Activated CD4-positive, alpha-beta T cell treated with anti-CD3 and anti-CD28 coated beads, Interleukin-2, amount 50 U/mL, for 16 hours (primary cell): ENCODE measurements at regions not wholly inside any gene's neighbourhood (a gene's known extent, or its start where the extent isn't known, plus 50 kb on each side); places are given as distances from the start of the nearest gene placed in this dataset.
"Not testable (repeated sequence)": the region's sequence is repeated elsewhere in the genome, so short reads cannot be mapped to it uniquely, and the experiment has no call there.

Source experiments
- DNase-seq: peaks from one replicate; pipeline ENCODE4 v3.0.0-alpha.2; 2020

- DNase-seq: no peak
These were observed 52.3 kb upstream of the FAT4 start for GRCh38 chr4:125262502-125262901.

- no peak for DNase-seq
These were observed 52.7 kb upstream of the FAT4 start for GRCh38 chr4:125262079-125262478.

GRCh38 chr4:125254106-125254505 is 60.6 kb upstream of the FAT4 start:
- no peak for DNase-seq

- DNase-seq: no peak
These were observed 69.8 kb upstream of the FAT4 start for GRCh38 chr4:125244848-125245450.

- DNase-seq: no peak
These were observed 70.9 kb upstream of the FAT4 start for GRCh38 chr4:125243789-125244397.

- no peak for DNase-seq
These were observed 78.8 kb upstream of the FAT4 start for GRCh38 chr4:125235971-125236370.

GRCh38 chr4:125231661-125232060 is 83.1 kb upstream of the FAT4 start:
- no peak for DNase-seq

GRCh38 chr4:125229596-125230058 is 85.1 kb upstream of the FAT4 start:
- DNase-seq: no peak

GRCh38 chr4:125225806-125226205 is 88.9 kb upstream of the FAT4 start:
- DNase-seq: no peak

- DNase-seq: no peak
These were observed 114.2 kb upstream of the FAT4 start for GRCh38 chr4:125200556-125200955.

GRCh38 chr4:125198916-125199315 is 115.8 kb upstream of the FAT4 start:
- no peak for DNase-seq

- not testable (repeated sequence) for DNase-seq
These were observed 122.8 kb upstream of the FAT4 start for GRCh38 chr4:125191874-125192459.

- no peak for DNase-seq
These were observed 123.5 kb upstream of the FAT4 start for GRCh38 chr4:125191232-125191631.

GRCh38 chr4:125187226-125188176 is 127.3 kb upstream of the FAT4 start:
- DNase-seq: no peak

GRCh38 chr4:125184116-125184515 is 130.6 kb upstream of the FAT4 start:
- DNase-seq: no peak

- no peak for DNase-seq
These were observed 133.0 kb upstream of the FAT4 start for GRCh38 chr4:125181804-125182203.

GRCh38 chr4:125179727-125180126 is 135.0 kb upstream of the FAT4 start:
- no peak for DNase-seq

GRCh38 chr4:125169192-125169591 is 145.6 kb upstream of the FAT4 start:
- DNase-seq: no peak

GRCh38 chr4:125168531-125168930 is 146.2 kb upstream of the FAT4 start:
- DNase-seq: no peak

GRCh38 chr4:125166012-125166411 is 148.7 kb upstream of the FAT4 start:
- not testable (repeated sequence) for DNase-seq

- no peak for DNase-seq
These were observed 155.8 kb upstream of the FAT4 start for GRCh38 chr4:125159001-125159400.

- no peak for DNase-seq
These were observed 159.5 kb upstream of the FAT4 start for GRCh38 chr4:125155251-125155650.

GRCh38 chr4:125140966-125141495 is 173.7 kb upstream of the FAT4 start:
- DNase-seq: no peak
